IMR-90 (cell line): ENCODE measurements at regions not wholly inside any gene's neighbourhood (a gene's known extent, or its start where the extent isn't known, plus 50 kb on each side); places are given as distances from the start of the nearest gene placed in this dataset.

Experiments used
- CTCF ChIP-seq: conservative IDR thresholded peaks from 2 replicates; pipeline ENCODE4 v1.5.1; 2012; ENCODE audit warnings: mild to moderate bottlenecking, low read depth, low read length, improper control_type of control experiment
- FOS ChIP-seq: fragments of 150-350 bp; IDR thresholded peaks from 2 replicates; pipeline ENCODE4 v1.6.1; 2016; ENCODE audit warnings: low read depth, low read length
- MAZ ChIP-seq: IDR thresholded peaks from 2 replicates; pipeline ENCODE4 v1.6.1; 2012; ENCODE audit warnings: low read depth, mild to moderate bottlenecking, low read length, improper control_type of control experiment, moderate library complexity, borderline replicate concordance
- RFX5 ChIP-seq: IDR thresholded peaks from 2 replicates; pipeline ENCODE4 v1.8.0; 2012; ENCODE audit warnings: low read depth, mild to moderate bottlenecking, low read length, moderate library complexity
- USF2 ChIP-seq: fragments of 150-350 bp; IDR thresholded peaks from 2 replicates; pipeline ENCODE4 v1.6.1; 2017; ENCODE audit warnings: mild to moderate bottlenecking, antibody characterized with exemption, low read length, low read depth

GRCh38 chr6:15854378-15854777 is 191.6 kb upstream of the DTNBP1 start (continued):
- TF ChIP-seq CTCF (no peak), MAZ (no peak), RFX5 (no peak), USF2 (no peak), FOS (no peak)
